ENCODE measurements at regions not wholly inside any gene's neighbourhood (a gene's known extent, or its start where the extent isn't known, plus 50 kb on each side); places are given as distances from the start of the nearest gene placed in this dataset.

DNA sequence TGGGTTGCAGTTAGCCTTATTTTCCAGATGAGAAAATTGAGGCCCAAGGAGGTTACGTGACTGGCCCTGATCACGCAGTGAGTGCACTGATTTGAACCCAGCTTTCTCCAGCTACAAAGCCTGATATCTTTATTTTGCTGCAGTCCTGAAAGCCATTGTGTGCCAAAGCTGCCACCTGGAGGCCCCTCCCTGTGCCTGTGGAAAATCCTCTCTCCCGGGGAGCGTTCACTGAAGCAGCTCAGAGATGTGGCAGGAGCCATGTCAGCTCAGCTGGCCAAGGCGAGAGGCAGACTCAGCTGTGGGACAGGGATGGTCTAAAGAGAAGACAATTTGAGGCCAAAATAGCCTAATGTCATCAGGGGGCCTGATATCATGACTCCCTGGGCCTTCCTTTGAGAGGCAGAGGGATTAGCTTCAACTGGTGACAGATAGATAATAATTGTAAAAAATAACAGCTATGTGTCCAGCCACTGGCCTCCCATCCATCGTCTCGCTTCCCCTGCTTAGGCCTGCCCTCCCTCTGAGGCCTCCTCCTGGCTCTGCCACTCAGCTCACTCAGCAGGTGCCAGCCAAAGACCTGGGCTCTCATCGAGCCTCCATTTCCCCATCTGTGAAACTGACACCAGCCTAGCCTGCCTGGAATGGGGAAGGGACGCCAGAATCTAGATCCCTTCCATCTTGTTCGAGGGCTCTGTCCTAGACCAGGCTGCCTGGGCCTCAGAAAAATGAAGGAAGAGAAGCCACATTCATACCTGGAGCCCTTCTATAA is 74.3 kb upstream of the GGTA1 start:
- TF ChIP-seq, protein P1, sequence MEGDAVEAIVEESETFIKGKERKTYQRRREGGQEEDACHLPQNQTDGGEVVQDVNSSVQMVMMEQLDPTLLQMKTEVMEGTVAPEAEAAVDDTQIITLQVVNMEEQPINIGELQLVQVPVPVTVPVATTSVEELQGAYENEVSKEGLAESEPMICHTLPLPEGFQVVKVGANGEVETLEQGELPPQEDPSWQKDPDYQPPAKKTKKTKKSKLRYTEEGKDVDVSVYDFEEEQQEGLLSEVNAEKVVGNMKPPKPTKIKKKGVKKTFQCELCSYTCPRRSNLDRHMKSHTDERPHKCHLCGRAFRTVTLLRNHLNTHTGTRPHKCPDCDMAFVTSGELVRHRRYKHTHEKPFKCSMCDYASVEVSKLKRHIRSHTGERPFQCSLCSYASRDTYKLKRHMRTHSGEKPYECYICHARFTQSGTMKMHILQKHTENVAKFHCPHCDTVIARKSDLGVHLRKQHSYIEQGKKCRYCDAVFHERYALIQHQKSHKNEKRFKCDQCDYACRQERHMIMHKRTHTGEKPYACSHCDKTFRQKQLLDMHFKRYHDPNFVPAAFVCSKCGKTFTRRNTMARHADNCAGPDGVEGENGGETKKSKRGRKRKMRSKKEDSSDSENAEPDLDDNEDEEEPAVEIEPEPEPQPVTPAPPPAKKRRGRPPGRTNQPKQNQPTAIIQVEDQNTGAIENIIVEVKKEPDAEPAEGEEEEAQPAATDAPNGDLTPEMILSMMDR (IDR thresholded peaks at IDR 0.05), result no peak
- no peak for TF ChIP-seq POLR2A (IDR thresholded peaks at IDR 0.05)

Data from testis (tissue), 2 donors.